Spleen (tissue), 11 donors: ENCODE measurements at regions not wholly inside any gene's neighbourhood (a gene's known extent, or its start where the extent isn't known, plus 50 kb on each side); places are given as distances from the start of the nearest gene placed in this dataset.

Source experiments
- DNase-seq: peaks from one replicate; pipeline ENCODE4 v3.0.0-alpha.2; 2020
- H3K27ac ChIP-seq, 8 donors: fragments of 200-600 bp; sonication (generic) in 7 of 8; 1 replicate in 4 of 8; 2 replicates in 4 of 8; pipeline versions ENCODE4 v1.5.0 to v1.8.0; 2016 to 2021; ENCODE audit warnings: inconsistent platforms in 4 of 8, mild to moderate bottlenecking in 4 of 8, moderate library complexity in 1 of 8
- H3K27me3 ChIP-seq, 7 donors: fragments of 200-600 bp; sonication (generic) in 6 of 7; replicated peaks in 1 of 7; 1 replicate in 4 of 7; 2 replicates in 3 of 7; pipeline versions ENCODE4 v1.5.0 to v1.8.0; 2016 to 2021; ENCODE audit warnings: inconsistent platforms in 3 of 7, mild to moderate bottlenecking in 1 of 7
- H3K36me3 ChIP-seq, 6 donors: fragments of 200-600 bp; sonication (generic) in 5 of 6; 1 replicate in 4 of 6; 2 replicates in 2 of 6; pipeline versions ENCODE4 v1.5.0 to v1.8.0; 2016 to 2021; ENCODE audit warnings: inconsistent platforms in 2 of 6
- H3K4me1 ChIP-seq, 6 donors: fragments of 200-600 bp; sonication (generic) in 5 of 6; 1 replicate in 3 of 6; 2 replicates in 3 of 6; pipeline versions ENCODE4 v1.5.0 to v1.8.0; 2016 to 2021; ENCODE audit warnings: inconsistent platforms in 3 of 6
- H3K4me3 ChIP-seq, 8 donors: fragments of 200-600 bp; sonication (generic) in 7 of 8; 1 replicate in 4 of 8; 2 replicates in 4 of 8; pipeline versions ENCODE4 v1.5.0 to v1.8.0; 2016 to 2021; ENCODE audit warnings: inconsistent platforms in 4 of 8, mild to moderate bottlenecking in 4 of 8, moderate library complexity in 2 of 8
- H3K9me3 ChIP-seq, 8 donors: fragments of 200-600 bp; sonication (generic) in 7 of 8; 1 replicate in 4 of 8; 2 replicates in 4 of 8; pipeline versions ENCODE4 v1.5.0 to v1.8.0; 2016 to 2021; ENCODE audit warnings: inconsistent platforms in 4 of 8
- POLR2A ChIP-seq, 3 donors: fragments of 450-650 bp; IDR thresholded peaks; one replicate each; pipeline ENCODE4 v1.5.1; 2017; ENCODE audit warnings: antibody characterized with exemption in 3 of 3, mild to moderate bottlenecking in 1 of 3
- POLR2AphosphoS5 ChIP-seq, 3 donors: sonication (generic); formaldehyde crosslinking; IDR thresholded peaks; one replicate each; pipeline ENCODE4 v1.5.1; 2017; ENCODE audit warnings: antibody characterized with exemption in 3 of 3
- WGBS, 5 donors: extraction: QIAGEN DNeasy Blood & Tissue Kit in 3 of 5; methylation state at CpG; one replicate each; pipeline versions ENCODE4 v1.1.5 to v1.1.7; 2013 to 2018; 5-methylcytosine and 5-hydroxymethylcytosine counted together
- intact Hi-C: fragments of 100-400 bp; cut with DNase I; formaldehyde crosslinking; loops from one replicate; pipeline ENCODE4 v1.15.0; 2023; ENCODE audit warnings: low total_unique reads
- TF ChIP-seq, protein P1 (sequence below), 11 experiments: fragments of 200-600 bp in 7 of 11; fragments of 450-650 bp in 4 of 11; sonication (generic) in 4 of 11; IDR thresholded peaks in 8 of 11; conservative IDR thresholded peaks in 3 of 11; 1 replicate in 7 of 11; 2 replicates in 4 of 11; pipeline versions ENCODE4 v1.4.0 to v1.8.0; 2016 to 2021; ENCODE audit warnings: antibody characterized with exemption in 11 of 11, inconsistent platforms in 4 of 11, mild to moderate bottlenecking in 1 of 11
- donor health status: healthy with polysubstance abuse.
- donor health status: DM: no; HTN: no; CAD: no; lungs with moderate emphysema.
- donor health status: DM: no; HTN: no; CAD: no.
- donor health status: Bipolar disorder and iron deficiency.
- donor health status: healthy.
- donor health status: DM: no; HTN: no; CAD: no.
- donor health status: DM: yes; HTN: yes; CAD: no.

DNA sequence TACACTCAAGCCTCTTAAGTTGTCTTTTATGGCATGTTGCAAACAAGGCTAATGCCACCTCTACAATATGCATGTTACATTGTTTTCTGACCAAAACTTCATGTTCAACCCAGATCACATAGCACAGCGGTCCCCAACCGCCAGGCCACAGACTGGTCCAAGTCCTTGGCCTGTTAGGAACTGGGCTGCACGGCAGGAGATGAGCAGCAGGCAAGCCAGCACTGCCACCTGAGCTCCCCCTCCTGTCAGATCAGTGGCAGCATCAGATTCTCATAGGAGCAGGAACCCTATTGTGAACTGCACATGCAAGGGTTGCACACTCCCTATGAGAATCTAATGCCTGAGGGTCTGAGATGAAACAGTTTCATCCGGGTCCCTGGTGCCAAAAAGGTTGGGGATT is 324.8 kb upstream of the CHAC2 start:
- TF ChIP-seq, protein P1, sequence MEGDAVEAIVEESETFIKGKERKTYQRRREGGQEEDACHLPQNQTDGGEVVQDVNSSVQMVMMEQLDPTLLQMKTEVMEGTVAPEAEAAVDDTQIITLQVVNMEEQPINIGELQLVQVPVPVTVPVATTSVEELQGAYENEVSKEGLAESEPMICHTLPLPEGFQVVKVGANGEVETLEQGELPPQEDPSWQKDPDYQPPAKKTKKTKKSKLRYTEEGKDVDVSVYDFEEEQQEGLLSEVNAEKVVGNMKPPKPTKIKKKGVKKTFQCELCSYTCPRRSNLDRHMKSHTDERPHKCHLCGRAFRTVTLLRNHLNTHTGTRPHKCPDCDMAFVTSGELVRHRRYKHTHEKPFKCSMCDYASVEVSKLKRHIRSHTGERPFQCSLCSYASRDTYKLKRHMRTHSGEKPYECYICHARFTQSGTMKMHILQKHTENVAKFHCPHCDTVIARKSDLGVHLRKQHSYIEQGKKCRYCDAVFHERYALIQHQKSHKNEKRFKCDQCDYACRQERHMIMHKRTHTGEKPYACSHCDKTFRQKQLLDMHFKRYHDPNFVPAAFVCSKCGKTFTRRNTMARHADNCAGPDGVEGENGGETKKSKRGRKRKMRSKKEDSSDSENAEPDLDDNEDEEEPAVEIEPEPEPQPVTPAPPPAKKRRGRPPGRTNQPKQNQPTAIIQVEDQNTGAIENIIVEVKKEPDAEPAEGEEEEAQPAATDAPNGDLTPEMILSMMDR (IDR thresholded peaks at IDR 0.05 in 8 of 11, conservative IDR thresholded peaks at IDR 0.05 in 3 of 11), result no peak
- TF ChIP-seq POLR2AphosphoS5 (IDR thresholded peaks at IDR 0.05) (no peak), POLR2A (IDR thresholded peaks at IDR 0.05) (no peak)
- Histone ChIP-seq H3K27me3 (no peaks in the 10 kb centered on the region), H3K4me3 (no peak overlapping the region), H3K27ac (no peak overlapping the region), H3K36me3 (no peaks in the 10 kb centered on the region), H3K9me3 (no peaks in the 10 kb centered on the region), H3K4me1 (no peaks in the 10 kb centered on the region)
- intact Hi-C loops, result no loop called here
- WGBS, 5 donors, result 69 to 85% (median 73%) methylated on average over 4 of the region's 4 CpGs
- no peak for DNase-seq

DNA sequence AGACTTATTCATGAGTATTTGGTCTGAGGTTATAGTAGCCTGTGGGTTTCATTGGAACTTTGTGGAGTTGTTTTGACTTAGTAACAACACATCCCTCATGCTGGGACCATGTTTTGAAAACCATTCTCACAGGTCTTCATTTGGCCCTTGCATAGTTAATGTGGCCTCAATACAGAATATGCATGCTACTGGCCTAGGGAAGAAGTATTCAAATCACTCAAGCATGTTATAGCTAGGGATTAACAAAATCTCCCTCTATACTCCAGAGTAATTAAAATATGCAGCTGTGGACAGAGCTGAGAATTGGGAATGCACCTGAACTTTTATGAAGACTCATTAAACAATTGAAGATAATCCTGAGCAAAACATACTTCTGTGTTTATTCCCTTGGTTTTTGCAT is 325.5 kb upstream of the CHAC2 start:
- DNase-seq, result no peak
- no peak for TF ChIP-seq POLR2AphosphoS5 (IDR thresholded peaks at IDR 0.05)
- no peak for TF ChIP-seq POLR2A (IDR thresholded peaks at IDR 0.05)
- H3K27ac ChIP-seq, result no peak overlapping the region
- no peaks in the 10 kb centered on the region for H3K4me1 ChIP-seq
- no peaks in the 10 kb centered on the region for H3K9me3 ChIP-seq
- intact Hi-C loops, result no loop called here
- H3K27me3 ChIP-seq, result no peaks in the 10 kb centered on the region
- H3K4me3 ChIP-seq, result no peak overlapping the region
- no peaks in the 10 kb centered on the region for H3K36me3 ChIP-seq

DNA sequence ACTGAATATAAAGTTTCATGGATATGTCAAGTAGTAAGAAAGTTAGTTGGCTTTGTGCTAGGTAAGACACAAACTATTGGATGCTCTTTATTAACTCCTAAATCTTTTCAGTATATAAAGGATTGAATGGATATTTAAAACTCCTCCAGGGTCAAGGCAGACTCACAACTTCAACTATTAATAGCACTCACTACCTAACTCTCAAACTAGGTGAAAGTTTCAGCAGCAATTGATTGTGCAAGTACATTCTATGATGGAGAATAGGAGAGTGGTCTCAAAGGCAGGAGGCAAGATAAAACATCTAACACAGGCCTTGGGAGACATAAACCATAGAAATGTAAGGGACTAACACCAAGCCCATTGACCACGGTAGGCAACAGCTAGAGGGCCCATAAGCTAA is 328.9 kb upstream of the CHAC2 start:
- WGBS, 5 donors, result 65 to 86% (median 81%) methylated on average over 1 of the region's 1 CpG
- H3K27me3 ChIP-seq, result no peaks in the 10 kb centered on the region
- no peak overlapping the region for H3K4me3 ChIP-seq
- no peaks in the 10 kb centered on the region for H3K36me3 ChIP-seq
- H3K27ac ChIP-seq, result no peak overlapping the region
- intact Hi-C loops, result no loop called here
- DNase-seq, result no peak
- TF ChIP-seq, protein P1 (IDR thresholded peaks at IDR 0.05 in 8 of 11, conservative IDR thresholded peaks at IDR 0.05 in 3 of 11), result no peak
- TF ChIP-seq POLR2A (IDR thresholded peaks at IDR 0.05), result no peak
- TF ChIP-seq POLR2AphosphoS5 (IDR thresholded peaks at IDR 0.05), result no peak
- no peaks in the 10 kb centered on the region for H3K4me1 ChIP-seq
- no peaks in the 10 kb centered on the region for H3K9me3 ChIP-seq

DNA sequence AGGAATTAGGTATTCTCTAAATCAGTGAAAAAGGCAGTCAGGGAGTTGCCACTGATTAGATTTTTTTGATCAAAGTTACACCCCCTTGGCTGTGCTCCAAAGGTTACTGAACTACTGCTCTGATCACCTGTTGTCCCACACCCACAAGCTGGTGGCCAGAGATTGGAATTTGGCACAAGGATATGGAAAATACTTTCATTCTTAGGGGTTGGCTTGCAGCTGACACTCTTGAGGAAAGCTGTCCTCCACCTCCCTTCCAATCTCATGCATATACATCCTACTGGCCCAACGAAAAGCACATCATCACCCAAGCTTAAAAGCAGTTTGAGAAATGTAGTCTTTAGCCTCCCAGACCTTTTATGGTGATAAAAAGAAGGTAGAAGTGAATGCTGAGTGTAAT is 329.5 kb upstream of the CHAC2 start:
- intact Hi-C loops, result no loop called here
- WGBS, 5 donors, result 31 to 68% (median 36%) methylated on average over 1 of the region's 1 CpG

DNA sequence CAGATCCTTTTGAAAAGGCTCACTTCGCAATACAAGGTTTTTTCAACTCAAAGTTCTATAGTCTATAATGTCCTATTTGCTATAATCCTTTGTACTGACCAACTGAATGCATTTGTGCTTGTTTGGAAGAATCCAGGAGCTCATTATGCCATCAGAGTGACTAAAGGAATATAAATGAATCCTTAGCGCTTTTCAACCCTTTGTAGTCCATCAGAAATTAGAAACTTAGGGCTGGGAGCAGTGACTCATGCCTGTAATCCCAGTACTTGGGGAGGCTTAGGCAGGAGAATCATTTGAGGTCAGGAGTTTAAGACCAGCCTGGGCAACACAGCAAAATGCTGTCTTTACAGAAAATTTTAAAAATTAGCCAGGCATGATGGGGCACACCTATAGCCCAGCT is 330.2 kb upstream of the CHAC2 start:
- TF ChIP-seq, protein P1 (IDR thresholded peaks at IDR 0.05 in 8 of 11, conservative IDR thresholded peaks at IDR 0.05 in 3 of 11), result no peak
- TF ChIP-seq POLR2AphosphoS5 (IDR thresholded peaks at IDR 0.05) (no peak), POLR2A (IDR thresholded peaks at IDR 0.05) (no peak)
- no peaks in the 10 kb centered on the region for H3K27me3 ChIP-seq
- H3K4me3 ChIP-seq, result no peak overlapping the region
- H3K27ac ChIP-seq, result no peak overlapping the region
- H3K4me1 ChIP-seq, result no peaks in the 10 kb centered on the region
- intact Hi-C loops, result no loop called here
- WGBS, 5 donors, result 79 to 86% (median 81%) methylated on average over 2 of the region's 2 CpGs
- DNase-seq, result no peak
- no peaks in the 10 kb centered on the region for H3K9me3 ChIP-seq
- no peaks in the 10 kb centered on the region for H3K36me3 ChIP-seq

More for the DNA sequence above, 329.5 kb upstream of the CHAC2 start:
- DNase-seq, result no peak
- H3K27ac ChIP-seq, result no peak overlapping the region
- H3K27me3 ChIP-seq, result no peaks in the 10 kb centered on the region
- no peaks in the 10 kb centered on the region for H3K36me3 ChIP-seq
- H3K9me3 ChIP-seq, result no peaks in the 10 kb centered on the region
- TF ChIP-seq POLR2A (IDR thresholded peaks at IDR 0.05), result no peak
- H3K4me3 ChIP-seq, result no peak overlapping the region
- H3K4me1 ChIP-seq, result no peaks in the 10 kb centered on the region
